HepG2 (cell line): ENCODE measurements at regions not wholly inside any gene's neighbourhood (a gene's known extent, or its start where the extent isn't known, plus 50 kb on each side); places are given as distances from the start of the nearest gene placed in this dataset.

Experiments
- ATAC-seq: fragments of 200-7000 bp; cut with Tn5 transposase; 3 replicates; pipeline ENCODE4 v1.9.1; 2020; ENCODE audit warnings: mild to moderate bottlenecking, moderate library complexity
- BruUV-seq: library from RNA; stranded (reverse); fragments of 400-500 nt; replicated peaks from 2 replicates; lab custom pipeline; 2021; lab: Mats Ljungman, UMichigan
- CTCF ChIA-PET: fragments of 300-600 bp; formaldehyde crosslinking; extraction: SDS; loops from one replicate; lab custom pipeline; 2021; ENCODE audit warnings: low total read pairs, inconsistent platforms, low intra/inter-chr PET ratio; lab: Yijun Ruan, JAX
- POLR2A ChIA-PET: fragments of 350-600 bp; sonication (Branson Sonifier 250); formaldehyde crosslinking; loops from one replicate; lab custom pipeline; 2020; ENCODE audit warnings: antibody characterized with exemption, inconsistent platforms; lab: Yijun Ruan, JAX
- DNase-seq: peaks from one replicate; pipeline ENCODE4 v3.0.0-alpha.2; 2015; ENCODE audit warnings: low spot score
- FAIRE-seq: peaks from 3 replicates; lab custom pipeline; 2011; peaks lifted over from hg19 to GRCh38; lab: Jason Lieb, UNC
- H2AFZ ChIP-seq: one replicate; pipeline ENCODE4 v1.6.1; 2011; ENCODE audit warnings: low read length, inconsistent platforms
- H3K27ac ChIP-seq: fragments of 300-600 bp; 3 replicates; pipeline ENCODE4 v1.8.0; 2011; ENCODE audit warnings: mixed run types, mild to moderate bottlenecking, mixed read lengths, low read length, inconsistent platforms; ENCODE audit not compliant: insufficient read depth; ENCODE audit errors: extremely low read length
- H3K27me3 ChIP-seq, 2 experiments: fragments of 200-600 bp in 1 of 2; 2 replicates in 1 of 2; 3 replicates in 1 of 2; pipeline versions ENCODE4 v1.6.0 to v1.8.0; 2011; ENCODE audit warnings: low read length in 2 of 2, mild to moderate bottlenecking in 2 of 2, moderate library complexity in 2 of 2, inconsistent platforms in 1 of 2; ENCODE audit not compliant: insufficient read depth in 2 of 2, control insufficient read depth in 1 of 2
- H3K36me3 ChIP-seq, 2 experiments: fragments of 200-600 bp in 1 of 2; replicated peaks in 1 of 2; 2 replicates in 1 of 2; 3 replicates in 1 of 2; pipeline versions ENCODE4 v1.5.1 to v1.8.0; 2011; ENCODE audit warnings: low read length in 2 of 2, inconsistent platforms in 1 of 2; ENCODE audit not compliant: insufficient read depth in 2 of 2, control insufficient read depth in 1 of 2
- H3K4me1 ChIP-seq: 2 replicates; pipeline ENCODE4 v1.5.1; 2012; ENCODE audit warnings: low read length, inconsistent platforms; ENCODE audit not compliant: insufficient read depth
- H3K4me2 ChIP-seq: 2 replicates; pipeline ENCODE4 v1.6.0; 2011; ENCODE audit warnings: low read depth, low read length, inconsistent platforms
- H3K4me3 ChIP-seq, 3 experiments: fragments of 200-600 bp in 1 of 3; sonication (generic), shearing (Covaris generic) in 1 of 3; replicated peaks in 1 of 3; 2 replicates each; pipeline ENCODE4 v1.5.1; 2011 to 2016; ENCODE audit warnings: low read length in 3 of 3, inconsistent platforms in 2 of 3, low read depth in 2 of 3, mild to moderate bottlenecking in 2 of 3, control low read depth in 1 of 3, mixed read lengths in 1 of 3; ENCODE audit not compliant: insufficient read depth in 1 of 3
- H3K79me2 ChIP-seq: one replicate; pipeline ENCODE4 v1.6.1; 2011; ENCODE audit warnings: low read length, inconsistent platforms; ENCODE audit not compliant: insufficient read depth
- H3K9ac ChIP-seq: 2 replicates; pipeline ENCODE4 v1.6.0; 2011; ENCODE audit warnings: mild to moderate bottlenecking, low read depth, low read length, inconsistent platforms; ENCODE audit not compliant: insufficient read depth
- H3K9me3 ChIP-seq: 2 replicates; pipeline ENCODE4 v1.5.1; 2012; ENCODE audit warnings: mild to moderate bottlenecking, low read length
- H4K20me1 ChIP-seq: 2 replicates; pipeline ENCODE4 v1.6.0; 2011; ENCODE audit warnings: inconsistent platforms, mild to moderate bottlenecking, low read length, moderate library complexity; ENCODE audit not compliant: insufficient read depth
- AGO2 ChIP-seq: fragments of 200-400 bp; formaldehyde crosslinking; optimal IDR thresholded peaks from 2 replicates; pipeline ENCODE3; 2017; ENCODE audit warnings: mild to moderate bottlenecking, low read depth, low read length, moderate library complexity
- CEBPB ChIP-seq: IDR thresholded peaks from 2 replicates; pipeline ENCODE4 v1.6.1; 2011; ENCODE audit warnings: low read depth, low read length, improper control_type of control experiment, borderline replicate concordance
- ETV5 ChIP-seq: IDR thresholded peaks from 2 replicates; pipeline ENCODE4 v1.6.1; 2018; ENCODE audit warnings: missing biosample characterization, missing genetic modification reagents, inconsistent platforms, borderline replicate concordance
- MEIS2 ChIP-seq: sonication (generic); formaldehyde crosslinking; IDR thresholded peaks from 2 replicates; pipeline ENCODE4 v1.9.0; 2021; ENCODE audit warnings: mild to moderate bottlenecking, missing genetic modification reagents
- POLR2AphosphoS2 ChIP-seq: IDR thresholded peaks from 2 replicates; pipeline ENCODE4 v1.6.1; 2011; ENCODE audit warnings: low read depth, low read length, improper control_type of control experiment
- RFXANK ChIP-seq: IDR thresholded peaks from 2 replicates; pipeline ENCODE4 v1.6.1; 2016
- TARDBP ChIP-seq: sonication (generic); formaldehyde crosslinking; IDR thresholded peaks from 2 replicates; pipeline ENCODE4 v1.8.0; 2022; ENCODE audit warnings: mild to moderate bottlenecking, missing genetic modification reagents
- YEATS2 ChIP-seq: sonication (generic); formaldehyde crosslinking; IDR thresholded peaks from 2 replicates; pipeline ENCODE4 v1.4.0; 2020; ENCODE audit warnings: missing genetic modification reagents, borderline replicate concordance
- ZBTB33 ChIP-seq: sonication (generic); formaldehyde crosslinking; IDR thresholded peaks from 2 replicates; pipeline ENCODE4 v1.4.0; 2020; ENCODE audit warnings: missing genetic modification reagents
- ZMAT5 ChIP-seq: sonication (generic); formaldehyde crosslinking; IDR thresholded peaks from 2 replicates; pipeline ENCODE4 v1.5.0; 2020; ENCODE audit warnings: mild to moderate bottlenecking, low read depth, missing genetic modification reagents, borderline replicate concordance
- ZNF280B ChIP-seq: sonication (generic); formaldehyde crosslinking; IDR thresholded peaks from 2 replicates; pipeline ENCODE4 v1.5.0; 2020; ENCODE audit warnings: missing genetic modification reagents, mild to moderate bottlenecking, borderline replicate concordance
- ZNF652 ChIP-seq: IDR thresholded peaks from 2 replicates; pipeline ENCODE4 v1.6.1; 2016; ENCODE audit warnings: low read depth, borderline replicate concordance
- ZNF704 ChIP-seq: sonication (generic); formaldehyde crosslinking; IDR thresholded peaks from 2 replicates; pipeline ENCODE4 v1.8.1; 2023; ENCODE audit warnings: mild to moderate bottlenecking, inconsistent platforms, moderate library complexity, missing genetic modification reagents, borderline replicate concordance
- ZNF782 ChIP-seq: sonication (generic); formaldehyde crosslinking; IDR thresholded peaks from 2 replicates; pipeline ENCODE4 v1.4.0; 2020; ENCODE audit warnings: missing genetic modification reagents, mild to moderate bottlenecking, borderline replicate concordance
- WGBS: methylation state at CpG from one replicate; pipeline ENCODE4 v1.1.6; 2017; ENCODE audit warnings: low lambda C conversion rate; 5-methylcytosine and 5-hydroxymethylcytosine counted together
- in situ Hi-C: cut with HindIII; loops from 2 replicates; pipeline ENCODE4 v1.10.0; 2017; ENCODE audit warnings: low pct_unique_long_range_greater_than_20kb; ENCODE audit not compliant: extremely low pct_ligation_motif_present
- intact Hi-C: fragments of 100-400 bp; cut with micrococcal nuclease; formaldehyde crosslinking; loops from one replicate; pipeline ENCODE4 v1.10.0; 2022; ENCODE audit not compliant: unreplicated experiment
- TF ChIP-seq, protein P1 (sequence below): sonication (generic); formaldehyde crosslinking; IDR thresholded peaks from 2 replicates; pipeline ENCODE4 v1.4.0; 2020; ENCODE audit warnings: missing genetic modification reagents

- TF ChIP-seq ZNF704 (CRISPR knock-in tag): no peak
- TF ChIP-seq POLR2AphosphoS2: no peak
- no peak for TF ChIP-seq ZMAT5 (CRISPR knock-in tag)
- TF ChIP-seq RFXANK (CRISPR knock-in tag): no peak
- TF ChIP-seq ZNF280B (CRISPR knock-in tag): no peak
- no peak for TF ChIP-seq CEBPB
- TF ChIP-seq, all 625 proteins: peak for 0
These were observed 319.7 kb upstream of the POM121L12 start (continued) for GRCh38 chr7:52715701-52716100.

GRCh38 chr7:52712938-52713337 lies 322.5 kb upstream of the POM121L12 start:
- intact Hi-C loops (no loop called here), in situ Hi-C loops (no loop called here)
- Histone ChIP-seq H3K27ac (no peak overlapping the region), H2AFZ (no peak overlapping the region), H3K9me3 (peaks cover 15% of the 10 kb centered on the region), H3K27me3 (no peaks in the 10 kb centered on the region), H3K9ac (no peak overlapping the region), H3K4me1 (no peaks in the 10 kb centered on the region), H3K4me3 (no peak overlapping the region), H3K4me2 (no peak overlapping the region), H3K36me3 (no peaks in the 10 kb centered on the region), H4K20me1 (no peaks in the 10 kb centered on the region), H3K79me2 (no peaks in the 10 kb centered on the region)
- 0% methylated on average over 2 of the region's 2 CpGs for WGBS
- CTCF ChIA-PET: no interaction called here
- FAIRE-seq (no peak), ATAC-seq (no peak), DNase-seq (no peak)
- no TSS peak for BruUV-seq
- POLR2A ChIA-PET: no interaction called here
- TF ChIP-seq ZNF782 (CRISPR knock-in tag) (no peak), ETV5 (no peak), ZMAT5 (CRISPR knock-in tag) (no peak), ZNF652 (no peak), TARDBP (no peak), AGO2 (no peak), ZBTB33 (CRISPR knock-in tag) (no peak), MEIS2 (CRISPR knock-in tag) (no peak), YEATS2 (no peak)
- TF ChIP-seq, protein P1, sequence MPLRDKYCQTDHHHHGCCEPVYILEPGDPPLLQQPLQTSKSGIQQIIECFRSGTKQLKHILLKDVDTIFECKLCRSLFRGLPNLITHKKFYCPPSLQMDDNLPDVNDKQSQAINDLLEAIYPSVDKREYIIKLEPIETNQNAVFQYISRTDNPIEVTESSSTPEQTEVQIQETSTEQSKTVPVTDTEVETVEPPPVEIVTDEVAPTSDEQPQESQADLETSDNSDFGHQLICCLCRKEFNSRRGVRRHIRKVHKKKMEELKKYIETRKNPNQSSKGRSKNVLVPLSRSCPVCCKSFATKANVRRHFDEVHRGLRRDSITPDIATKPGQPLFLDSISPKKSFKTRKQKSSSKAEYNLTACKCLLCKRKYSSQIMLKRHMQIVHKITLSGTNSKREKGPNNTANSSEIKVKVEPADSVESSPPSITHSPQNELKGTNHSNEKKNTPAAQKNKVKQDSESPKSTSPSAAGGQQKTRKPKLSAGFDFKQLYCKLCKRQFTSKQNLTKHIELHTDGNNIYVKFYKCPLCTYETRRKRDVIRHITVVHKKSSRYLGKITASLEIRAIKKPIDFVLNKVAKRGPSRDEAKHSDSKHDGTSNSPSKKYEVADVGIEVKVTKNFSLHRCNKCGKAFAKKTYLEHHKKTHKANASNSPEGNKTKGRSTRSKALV (CRISPR knock-in tag): no peak
